Cardiac muscle cell (in vitro differentiated cells and primary cell): ENCODE measurements at regions not wholly inside any gene's neighbourhood (a gene's known extent, or its start where the extent isn't known, plus 50 kb on each side); places are given as distances from the start of the nearest gene placed in this dataset.

Experiments
- DNase-seq, 2 donors: peaks; one replicate each; pipeline versions ENCODE4 v3.0.0 to v3.0.0-alpha.2; 2010 to 2017; ENCODE audit warnings: low read depth in 1 of 2, low spot score in 1 of 2
- H3K27ac ChIP-seq: fragments of 200-600 bp; sonication (generic); 2 replicates; pipeline ENCODE4 v1.5.1; 2016
- H3K27me3 ChIP-seq: fragments of 200-600 bp; sonication (generic); 2 replicates; pipeline ENCODE4 v1.6.0; 2016; ENCODE audit warnings: control low read depth
- H3K36me3 ChIP-seq: fragments of 200-600 bp; sonication (generic); 2 replicates; pipeline ENCODE4 v1.5.1; 2016; ENCODE audit warnings: control low read depth
- H3K4me1 ChIP-seq: fragments of 200-600 bp; sonication (generic); 2 replicates; pipeline ENCODE4 v1.8.1; 2017; ENCODE audit warnings: low read depth, mild to moderate bottlenecking, mixed run types
- H3K4me3 ChIP-seq: fragments of 200-600 bp; sonication (generic); 2 replicates; pipeline ENCODE4 v1.5.1; 2016; ENCODE audit warnings: mild to moderate bottlenecking
- H3K9me3 ChIP-seq: fragments of 200-600 bp; sonication (generic); 2 replicates; pipeline ENCODE4 v1.5.1; 2017; ENCODE audit warnings: low read depth, mild to moderate bottlenecking, control low read depth
- CTCF ChIP-seq: IDR thresholded peaks from 2 replicates; pipeline ENCODE4 v1.5.1; 2012; ENCODE audit warnings: low read depth, mild to moderate bottlenecking, low read length

- Histone ChIP-seq H3K4me3 (no peak overlapping the region), H3K27ac (no peak overlapping the region), H3K9me3 (no peaks in the 10 kb centered on the region), H3K36me3 (no peaks in the 10 kb centered on the region), H3K4me1 (no peaks in the 10 kb centered on the region), H3K27me3 (no peaks in the 10 kb centered on the region)
- TF ChIP-seq CTCF, result no peak
- no peak for DNase-seq
Observed at GRCh38 chr9:8254541-8254940, 455.0 kb upstream of the DMAC1 start.

GRCh38 chr9:8252445-8252844 lies 452.9 kb upstream of the DMAC1 start:
- Histone ChIP-seq H3K27me3 (no peaks in the 10 kb centered on the region), H3K4me3 (no peak overlapping the region), H3K27ac (no peak overlapping the region), H3K36me3 (no peaks in the 10 kb centered on the region), H3K4me1 (no peaks in the 10 kb centered on the region), H3K9me3 (no peaks in the 10 kb centered on the region)
- no peak for TF ChIP-seq CTCF
- no peak for DNase-seq

GRCh38 chr9:8251566-8251965 lies 452.0 kb upstream of the DMAC1 start:
- Histone ChIP-seq H3K36me3 (no peaks in the 10 kb centered on the region), H3K27me3 (no peaks in the 10 kb centered on the region), H3K4me3 (no peak overlapping the region), H3K9me3 (no peaks in the 10 kb centered on the region), H3K4me1 (no peaks in the 10 kb centered on the region), H3K27ac (no peak overlapping the region)
- TF ChIP-seq CTCF, result no peak
- no peak for DNase-seq

GRCh38 chr9:8244505-8245092 lies 445.0 kb upstream of the DMAC1 start:
- no peaks in the 10 kb centered on the region for H3K36me3 ChIP-seq
- DNase-seq, result no peak
- no peaks in the 10 kb centered on the region for H3K4me1 ChIP-seq
- no peaks in the 10 kb centered on the region for H3K9me3 ChIP-seq
- no peak overlapping the region for H3K27ac ChIP-seq
- no peak for TF ChIP-seq CTCF
- no peaks in the 10 kb centered on the region for H3K27me3 ChIP-seq
- no peak overlapping the region for H3K4me3 ChIP-seq

GRCh38 chr9:8241201-8241600 lies 441.6 kb upstream of the DMAC1 start:
- no peak for TF ChIP-seq CTCF
- no peaks in the 10 kb centered on the region for H3K27me3 ChIP-seq
- H3K36me3 ChIP-seq, result no peaks in the 10 kb centered on the region
- no peaks in the 10 kb centered on the region for H3K9me3 ChIP-seq
- H3K4me1 ChIP-seq, result no peaks in the 10 kb centered on the region
- no peak overlapping the region for H3K4me3 ChIP-seq
- H3K27ac ChIP-seq, result no peak overlapping the region
- DNase-seq, result no peak

- H3K4me3 ChIP-seq, result no peak overlapping the region
- no peaks in the 10 kb centered on the region for H3K36me3 ChIP-seq
- TF ChIP-seq CTCF, result no peak
- H3K9me3 ChIP-seq, result no peaks in the 10 kb centered on the region
- no peak overlapping the region for H3K27ac ChIP-seq
- H3K4me1 ChIP-seq, result no peaks in the 10 kb centered on the region
- no peaks in the 10 kb centered on the region for H3K27me3 ChIP-seq
- DNase-seq, result no peak
Observed at GRCh38 chr9:8237096-8237495, 437.5 kb upstream of the DMAC1 start.
